ENCODE measurements at regions not wholly inside any gene's neighbourhood (a gene's known extent, or its start where the extent isn't known, plus 50 kb on each side); places are given as distances from the start of the nearest gene placed in this dataset.

DNA sequence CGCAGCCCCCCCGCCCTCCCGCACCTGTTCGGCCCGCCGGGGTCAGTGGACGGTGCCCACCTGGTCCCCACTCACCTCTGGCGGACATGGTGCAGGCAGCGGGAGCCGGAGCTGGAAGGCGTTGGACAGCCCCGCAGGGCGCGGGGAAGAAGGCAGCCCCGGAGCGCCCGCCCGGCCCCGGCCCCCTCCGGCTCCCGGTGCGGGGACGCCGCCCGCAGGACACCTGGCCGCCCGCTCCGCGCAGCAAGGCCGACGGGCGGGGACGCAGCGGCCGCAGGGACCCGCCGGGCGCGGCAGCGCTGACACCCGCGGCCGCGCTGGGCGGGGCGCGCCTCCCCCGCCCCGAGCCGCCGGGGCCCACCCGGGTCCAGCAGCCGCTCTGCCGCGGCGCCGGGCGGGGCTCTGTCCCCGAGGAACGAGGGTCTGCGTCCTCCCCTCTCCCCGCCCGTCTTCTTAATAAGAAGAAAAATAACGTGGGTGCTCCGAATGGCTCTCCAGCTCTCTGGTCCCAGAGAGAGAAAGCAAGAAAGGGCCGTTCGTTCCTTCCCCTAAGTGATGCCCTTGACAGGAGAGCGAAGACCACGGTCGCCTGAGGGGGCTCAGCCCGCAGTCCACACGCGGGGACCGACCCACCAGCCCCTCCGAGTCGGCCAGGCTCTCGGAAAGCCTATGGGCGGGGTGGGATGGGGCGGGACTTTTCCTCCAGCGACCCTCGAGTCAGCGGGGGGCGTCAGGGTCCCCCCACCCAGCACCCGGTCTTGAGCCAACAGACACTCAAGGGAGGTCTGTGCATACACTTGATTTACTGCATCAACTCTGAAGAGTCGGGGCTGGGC, 53.4 kb upstream of the FHIP2A start:
- H3K56ac ChIP-seq (replicated peaks; ENCODE audit: insufficient read length, low read depth, low read length) = no peak overlapping the region
- H3K79me2 ChIP-seq (ENCODE audit: control insufficient read depth in 1 of 2, insufficient read depth in 2 of 2, low read length in 2 of 2) = no peaks in the 10 kb centered on the region
- H4K8ac ChIP-seq (ENCODE audit: extremely low read depth, insufficient read depth, low read length) = no peak overlapping the region
- H3K9me3 ChIP-seq (ENCODE audit: insufficient read depth in 2 of 2, low read depth in 1 of 2, low read length in 1 of 2) = no peaks in the 10 kb centered on the region
- WGBS, 2 experiments (ENCODE audit: extremely low coverage in 1 of 2, insufficient coverage in 1 of 2, insufficient read length in 1 of 2, insufficient replicate concordance in 2 of 2, low coverage in 1 of 2, low lambda C conversion rate in 2 of 2, missing lambda C conversion rate in 1 of 2) = 5% methylated on average over 38 of the region's 85 CpGs; no CpG with 5 or more reads in 1 of the 2 experiments
- H3K23me2 ChIP-seq (ENCODE audit: low read depth, low read length) = peaks cover 6% of the 10 kb centered on the region; the same call in 1 of the 2 replicates
- no peak overlapping the region for H4K91ac ChIP-seq (replicated peaks; ENCODE audit: insufficient read length, low read length)
- H3K23ac ChIP-seq (ENCODE audit: insufficient read length) = no peak overlapping the region
- no peak overlapping the region for H3K14ac ChIP-seq (ENCODE audit: insufficient read length)
- ChIA-PET POLR2A (ENCODE audit: partially characterized antibody) (no interaction called here), CTCF (ENCODE audit: partially characterized antibody) (interaction anchor here (1.3 kb wide), 3 partner anchors 12 to 45 kb away, joined by 4 to 6 read pairs (median 4); no protein-coding TSS in a partner anchor)
- no peak overlapping the region for H2BK120ac ChIP-seq (replicated peaks; ENCODE audit: low read depth, low read length)
- H3K27ac ChIP-seq (ENCODE audit: low read depth, low read length) = no peak overlapping the region
- DNase-seq (ENCODE audit: low read depth in 1 of 2, low spot score in 2 of 2) (no peak), FAIRE-seq (no peak)
- H2BK15ac ChIP-seq (ENCODE audit: low read length) = no peak overlapping the region; the same call in 1 of the 2 replicates
- H2BK12ac ChIP-seq (ENCODE audit: low read depth, low read length) = no peak overlapping the region
- no peak overlapping the region for H3K4ac ChIP-seq (replicated peaks; ENCODE audit: insufficient read length, low read depth, low read length)
- H2BK5ac ChIP-seq (ENCODE audit: low read depth, low read length) = no peak overlapping the region
- peak overlapping the region; percentile 72 to 88 for H3K4me2 ChIP-seq (ENCODE audit: insufficient read depth in 1 of 2, low read depth in 2 of 2, low read length in 2 of 2)
- peak overlapping the region in 1 of 4 experiments; percentile 60; a peak in 1 of 7 replicates for H3K9ac ChIP-seq (replicated peaks in 1 of 4; ENCODE audit: extremely low read depth in 1 of 4, low read depth in 3 of 4, low read length in 3 of 4)
- H3K4me3 ChIP-seq (ENCODE audit: extremely low read depth in 1 of 4, insufficient read depth in 2 of 4, low read depth in 3 of 4, low read length in 4 of 4) = peak overlapping the region; percentile 38 to 72 (median 50)
- no peak overlapping the region; the same call in 1 of the 2 replicates for H3K18ac ChIP-seq (ENCODE audit: extremely low read depth, low read length)
- H2AK5ac ChIP-seq (ENCODE audit: low read depth, low read length) = no peak overlapping the region
- H2BK20ac ChIP-seq (ENCODE audit: low read length) = no peak overlapping the region
- no peak overlapping the region for H4K5ac ChIP-seq (ENCODE audit: insufficient read length, low read depth, low read length)
- no peaks in the 10 kb centered on the region for H4K20me1 ChIP-seq (replicated peaks in 1 of 2; ENCODE audit: control insufficient read depth in 1 of 2, insufficient read depth in 2 of 2, low read length in 2 of 2)
- peaks cover 0 to 8% (median 4%) of the 10 kb centered on the region in 4 experiments; a peak in 4 of 7 replicates for H3K27me3 ChIP-seq (replicated peaks in 1 of 4; ENCODE audit: control insufficient read depth in 3 of 4, extremely low read depth in 1 of 4, insufficient read depth in 3 of 4, low read length in 3 of 4)
- peaks cover 0 to 2% (median under 1%) of the 10 kb centered on the region in 4 experiments; a peak in 2 of 7 replicates for H3K4me1 ChIP-seq (replicated peaks in 1 of 4; ENCODE audit: control insufficient read depth in 3 of 4, insufficient read depth in 4 of 4, low read length in 3 of 4)
- peak overlapping the region; percentile 44; the same call in 1 of the 2 replicates for H2AFZ ChIP-seq (ENCODE audit: low read length)
- no peaks in the 10 kb centered on the region for H3K79me1 ChIP-seq (ENCODE audit: low read depth, low read length)
- no peaks in the 10 kb centered on the region for H3K36me3 ChIP-seq (ENCODE audit: control insufficient read depth in 2 of 4, insufficient read depth in 4 of 4, low read length in 3 of 4)
- TF ChIP-seq KDM1A (IDR thresholded peaks at IDR 0.05; ENCODE audit: borderline replicate concordance, low read length) = no peak
- no peak for TF ChIP-seq GTF2F1 (IDR thresholded peaks at IDR 0.05; ENCODE audit: borderline replicate concordance, low read depth, low read length)
- TF ChIP-seq TEAD4 (IDR thresholded peaks at IDR 0.05; ENCODE audit: low read depth, low read length) = no peak
- peak; percentile 79 for TF ChIP-seq KDM4A (IDR thresholded peaks at IDR 0.05; ENCODE audit: low read depth, low read length, severe bottlenecking)
- no peak for TF ChIP-seq RFX5 (IDR thresholded peaks at IDR 0.05; ENCODE audit: borderline replicate concordance, low read depth, low read length)
- TF ChIP-seq, protein P1, sequence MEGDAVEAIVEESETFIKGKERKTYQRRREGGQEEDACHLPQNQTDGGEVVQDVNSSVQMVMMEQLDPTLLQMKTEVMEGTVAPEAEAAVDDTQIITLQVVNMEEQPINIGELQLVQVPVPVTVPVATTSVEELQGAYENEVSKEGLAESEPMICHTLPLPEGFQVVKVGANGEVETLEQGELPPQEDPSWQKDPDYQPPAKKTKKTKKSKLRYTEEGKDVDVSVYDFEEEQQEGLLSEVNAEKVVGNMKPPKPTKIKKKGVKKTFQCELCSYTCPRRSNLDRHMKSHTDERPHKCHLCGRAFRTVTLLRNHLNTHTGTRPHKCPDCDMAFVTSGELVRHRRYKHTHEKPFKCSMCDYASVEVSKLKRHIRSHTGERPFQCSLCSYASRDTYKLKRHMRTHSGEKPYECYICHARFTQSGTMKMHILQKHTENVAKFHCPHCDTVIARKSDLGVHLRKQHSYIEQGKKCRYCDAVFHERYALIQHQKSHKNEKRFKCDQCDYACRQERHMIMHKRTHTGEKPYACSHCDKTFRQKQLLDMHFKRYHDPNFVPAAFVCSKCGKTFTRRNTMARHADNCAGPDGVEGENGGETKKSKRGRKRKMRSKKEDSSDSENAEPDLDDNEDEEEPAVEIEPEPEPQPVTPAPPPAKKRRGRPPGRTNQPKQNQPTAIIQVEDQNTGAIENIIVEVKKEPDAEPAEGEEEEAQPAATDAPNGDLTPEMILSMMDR (IDR thresholded peaks at IDR 0.05; ENCODE audit: control extremely low read depth in 1 of 3, insufficient read depth in 1 of 3, low read depth in 1 of 3, low read length in 3 of 3) = no peak
- TF ChIP-seq SP4 (IDR thresholded peaks at IDR 0.05; ENCODE audit: low read length) = no peak
- TF ChIP-seq SIN3A (conservative IDR thresholded peaks at IDR 0.05 in 1 of 2, IDR thresholded peaks at IDR 0.05 in 1 of 2; ENCODE audit: low read depth in 1 of 2, low read length in 2 of 2) = peak in 1 of 2 experiments; percentile 27; a peak in 1 of 4 replicates
- no peak for TF ChIP-seq HDAC6 (IDR thresholded peaks at IDR 0.05; ENCODE audit: low read depth, low read length)
